GM13977 (cell line): ENCODE measurements at regions not wholly inside any gene's neighbourhood (a gene's known extent, or its start where the extent isn't known, plus 50 kb on each side); places are given as distances from the start of the nearest gene placed in this dataset.

Experiments
- DNase-seq: peaks from one replicate; pipeline ENCODE4 v3.0.0; 2012; ENCODE audit warnings: low spot score
- in situ Hi-C: fragments of 300-500 bp; cut with MboI; formaldehyde crosslinking; loops from one replicate; pipeline ENCODE4 v1.12.0; 2022; ENCODE audit warnings: low sequenced_read_pairs, low pct_unique_long_range_greater_than_20kb, mixed read lengths, inconsistent platforms; ENCODE audit not compliant: unreplicated experiment
- TF ChIP-seq, protein P1 (sequence below): IDR thresholded peaks from 2 replicates; pipeline ENCODE4 v1.5.1; 2012; ENCODE audit warnings: mild to moderate bottlenecking, control low read depth; ENCODE audit not compliant: insufficient read depth; ENCODE audit errors: extremely low read depth, missing control alignments

DNA sequence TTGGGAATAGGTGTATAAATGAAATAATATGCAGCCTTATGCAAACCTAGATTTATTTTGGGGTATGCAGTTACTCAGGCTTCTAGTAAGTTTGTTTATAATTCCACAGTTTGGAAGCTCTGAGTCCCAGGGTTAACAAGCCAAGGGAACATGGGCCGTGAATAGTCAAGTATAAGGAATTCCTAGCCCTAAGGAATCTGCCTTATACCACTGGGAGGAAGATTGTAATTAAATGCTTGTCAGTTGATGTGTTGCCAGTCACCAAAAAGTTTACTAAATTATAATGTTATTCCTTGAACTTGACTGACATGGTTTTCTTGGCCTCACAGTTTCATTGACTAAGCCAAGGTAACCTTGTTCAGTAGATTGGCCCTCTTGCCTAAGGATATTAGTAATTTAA is 72.4 kb upstream of the SGO1 start:
- in situ Hi-C loops: no loop called here
- TF ChIP-seq, protein P1, sequence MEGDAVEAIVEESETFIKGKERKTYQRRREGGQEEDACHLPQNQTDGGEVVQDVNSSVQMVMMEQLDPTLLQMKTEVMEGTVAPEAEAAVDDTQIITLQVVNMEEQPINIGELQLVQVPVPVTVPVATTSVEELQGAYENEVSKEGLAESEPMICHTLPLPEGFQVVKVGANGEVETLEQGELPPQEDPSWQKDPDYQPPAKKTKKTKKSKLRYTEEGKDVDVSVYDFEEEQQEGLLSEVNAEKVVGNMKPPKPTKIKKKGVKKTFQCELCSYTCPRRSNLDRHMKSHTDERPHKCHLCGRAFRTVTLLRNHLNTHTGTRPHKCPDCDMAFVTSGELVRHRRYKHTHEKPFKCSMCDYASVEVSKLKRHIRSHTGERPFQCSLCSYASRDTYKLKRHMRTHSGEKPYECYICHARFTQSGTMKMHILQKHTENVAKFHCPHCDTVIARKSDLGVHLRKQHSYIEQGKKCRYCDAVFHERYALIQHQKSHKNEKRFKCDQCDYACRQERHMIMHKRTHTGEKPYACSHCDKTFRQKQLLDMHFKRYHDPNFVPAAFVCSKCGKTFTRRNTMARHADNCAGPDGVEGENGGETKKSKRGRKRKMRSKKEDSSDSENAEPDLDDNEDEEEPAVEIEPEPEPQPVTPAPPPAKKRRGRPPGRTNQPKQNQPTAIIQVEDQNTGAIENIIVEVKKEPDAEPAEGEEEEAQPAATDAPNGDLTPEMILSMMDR: no peak
- no peak for DNase-seq

DNA sequence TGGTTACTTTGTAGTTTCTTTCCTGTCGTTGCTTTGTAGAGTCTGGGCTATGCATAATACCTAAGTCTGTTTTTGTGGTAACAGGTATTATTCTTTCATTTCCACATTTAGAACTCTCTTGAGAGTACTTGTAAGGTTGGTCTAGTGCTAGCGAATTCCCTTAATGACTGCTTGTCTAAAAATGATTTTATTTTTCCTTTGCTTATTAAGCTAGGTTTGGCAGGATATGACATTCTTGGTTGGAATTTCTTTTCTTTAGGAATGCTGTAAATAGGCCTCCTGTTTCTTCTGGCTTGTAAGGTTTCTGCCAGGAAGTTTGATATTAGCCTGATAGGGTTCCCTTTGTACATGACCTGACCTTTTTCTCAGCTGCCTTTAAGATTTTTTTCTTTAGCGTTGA is 70.1 kb upstream of the SGO1 start:
- peak; percentile 14 for DNase-seq
- in situ Hi-C loops: no loop called here
- TF ChIP-seq, protein P1: no peak

DNA sequence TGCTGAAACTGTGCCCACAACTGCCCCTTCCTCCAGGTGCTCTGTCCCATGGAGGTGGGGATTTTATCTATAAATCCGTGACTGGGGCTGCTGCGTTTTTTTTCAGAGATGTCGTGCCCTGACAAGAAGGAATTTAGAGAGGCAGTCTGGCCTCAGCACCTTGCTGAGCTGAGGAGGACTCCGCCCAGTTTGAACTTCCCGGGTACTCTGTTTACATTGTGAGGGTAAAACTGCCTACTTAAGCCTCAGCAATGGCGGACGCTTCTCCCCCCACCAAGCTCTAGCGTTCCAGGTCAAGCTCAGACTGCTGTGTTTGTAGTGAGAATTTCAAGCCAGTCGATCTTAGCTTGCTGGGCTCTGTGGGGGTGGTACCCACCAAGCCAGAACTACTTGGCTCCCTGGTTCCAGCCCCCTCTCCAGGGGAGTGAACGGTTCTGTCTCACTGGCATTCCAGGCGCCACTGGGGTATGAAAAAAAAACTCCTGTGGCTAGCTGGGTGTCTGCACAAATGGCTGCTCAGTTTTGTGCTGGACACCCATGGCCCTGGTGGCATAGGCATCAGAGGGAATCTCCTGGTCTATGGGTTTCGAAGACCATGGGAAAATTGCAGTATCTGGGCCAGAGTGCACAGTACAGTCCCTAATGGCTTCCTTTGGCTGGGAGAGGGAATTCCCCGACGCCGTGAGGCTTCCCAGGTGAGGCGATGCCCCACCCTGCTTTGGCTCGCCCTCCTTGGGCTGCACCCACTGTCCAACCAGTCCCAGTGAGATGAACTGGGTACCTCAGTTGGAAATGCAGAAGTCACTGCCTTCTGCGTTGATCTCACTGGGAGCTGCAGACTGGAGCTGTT is 68.5 kb upstream of the SGO1 start:
- TF ChIP-seq, protein P1: no peak
- in situ Hi-C loops: no loop called here
- DNase-seq: no peak

DNA sequence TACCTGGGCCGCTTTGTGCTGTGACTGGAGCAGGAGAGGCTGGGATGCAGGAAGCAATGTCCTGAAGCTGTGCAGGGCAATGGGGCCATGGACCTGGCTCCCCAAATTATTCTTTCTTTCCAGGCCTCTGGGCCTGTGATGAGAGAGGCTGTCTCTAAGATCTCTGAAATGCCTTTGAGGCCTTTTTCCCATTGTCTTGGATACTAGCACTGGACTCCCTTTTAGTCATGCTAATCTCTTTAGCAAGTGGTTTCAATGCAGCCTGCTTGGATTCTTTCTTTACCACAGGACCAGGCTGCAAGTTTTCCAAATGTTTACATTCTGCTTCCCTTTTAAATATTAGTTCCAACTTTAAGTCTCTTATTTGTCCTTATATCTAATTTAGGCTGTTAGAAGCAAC is 64.8 kb upstream of the SGO1 start:
- in situ Hi-C loops: no loop called here
- TF ChIP-seq, protein P1: no peak
- no peak for DNase-seq

DNA sequence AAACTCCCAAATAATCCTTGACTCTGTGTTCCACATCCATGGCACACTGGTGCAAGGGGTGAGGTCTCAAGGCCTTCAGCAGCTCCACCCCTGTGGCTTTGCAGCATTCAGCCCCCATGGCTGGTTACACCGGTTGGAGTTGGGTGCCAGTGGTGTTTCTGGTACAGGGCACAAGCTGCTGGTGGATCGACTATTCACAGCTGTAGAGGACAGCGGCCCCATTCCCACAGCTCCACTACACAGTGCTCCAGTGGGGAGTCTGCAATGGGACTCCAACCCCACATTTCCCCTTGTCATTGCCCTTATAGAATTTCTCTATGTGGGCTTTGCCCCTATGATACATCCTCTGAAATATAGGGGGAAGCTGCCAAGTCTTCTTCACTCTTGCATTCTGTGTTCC is 64.3 kb upstream of the SGO1 start:
- in situ Hi-C loops: no loop called here
- DNase-seq: no peak
- TF ChIP-seq, protein P1: no peak

GRCh38 chr3:20246662-20247061 is 60.7 kb upstream of the SGO1 start:
- TF ChIP-seq, protein P1: no peak
- DNase-seq: peak; percentile 31
- in situ Hi-C loops: no loop called here
